ENCODE measurements at regions not wholly inside any gene's neighbourhood (a gene's known extent, or its start where the extent isn't known, plus 50 kb on each side); places are given as distances from the start of the nearest gene placed in this dataset.
A peak's percentile ranks its signal among the peaks of the same experiment; 100 is the strongest.
"Not testable (repeated sequence)": the region's sequence is repeated elsewhere in the genome, so short reads cannot be mapped to it uniquely, and the experiment has no call there.

DNA sequence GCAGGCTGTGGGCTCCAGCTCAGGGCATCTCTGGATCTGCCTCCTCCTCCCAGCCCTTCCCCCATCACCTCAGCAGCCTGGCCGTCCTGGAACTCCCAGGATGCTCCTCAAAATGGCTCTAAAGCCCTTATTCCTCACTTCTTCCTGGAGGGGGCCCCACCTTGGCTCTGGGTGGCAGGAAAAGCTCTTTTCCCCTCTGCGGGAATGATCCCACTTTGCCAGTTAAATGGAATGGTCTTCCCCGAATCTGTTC lies 79.1 kb upstream of the GOLGA6L4 start:
- H3F3A ChIP-seq (replicated peaks; ENCODE audit: insufficient read depth); H3K79me2 ChIP-seq (ENCODE audit: insufficient read depth); H3K9me3 ChIP-seq; POLR2A ChIA-PET; H3K4me3 ChIP-seq (ENCODE audit: low read depth in 2 of 2, low read length in 1 of 2); H2AFZ ChIP-seq (ENCODE audit: low read depth); H3K4me1 ChIP-seq (ENCODE audit: control insufficient read depth in 1 of 2, insufficient read depth in 2 of 2, low read depth in 1 of 2, low read length in 1 of 2); H3K4me2 ChIP-seq; H3K9ac ChIP-seq; H3K9me2 ChIP-seq; H3K27me3 ChIP-seq (ENCODE audit: insufficient read depth); H4K20me1 ChIP-seq (ENCODE audit: insufficient read depth); DNase-seq; H3K36me3 ChIP-seq (replicated peaks in 1 of 2; ENCODE audit: control insufficient read depth in 1 of 2, insufficient read depth in 2 of 2, low read length in 1 of 2); CTCF ChIA-PET; H3K27ac ChIP-seq (ENCODE audit: low read depth in 2 of 2, low read length in 1 of 2): not testable (repeated sequence)
- no CpG with 5 or more reads among the region's 3 CpGs for WGBS (ENCODE audit: low lambda C conversion rate)

DNA sequence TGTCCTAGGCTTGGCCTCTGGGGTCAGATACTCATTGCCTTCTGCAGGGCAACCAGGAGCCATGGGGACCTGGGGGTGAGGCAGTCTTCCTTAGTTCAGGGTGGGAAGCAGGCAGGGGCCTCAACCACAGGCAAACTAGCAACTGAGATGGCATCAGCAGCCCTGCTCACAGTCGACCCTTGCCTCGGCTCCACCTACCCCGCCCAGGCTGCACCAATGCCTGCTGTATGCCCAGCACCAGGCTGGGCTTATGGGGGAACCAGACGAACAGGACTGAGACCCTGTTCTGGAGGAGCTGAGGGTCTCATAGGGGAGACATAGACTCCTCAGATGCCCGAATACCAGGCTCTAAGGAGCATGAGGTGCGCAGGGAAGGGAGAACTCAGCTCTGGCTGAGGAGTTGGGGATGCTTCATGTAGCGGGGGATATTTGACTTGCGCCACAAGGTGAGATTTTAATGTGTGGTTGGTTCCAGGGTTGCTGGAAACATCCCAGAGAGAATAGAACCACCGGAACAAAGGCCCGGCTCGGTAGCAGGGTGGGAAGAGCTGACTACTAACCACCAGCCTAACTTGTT lies 78.4 kb upstream of the GOLGA6L4 start:
- H3K4me3 ChIP-seq (ENCODE audit: low read depth in 2 of 2, low read length in 1 of 2); POLR2A ChIA-PET; DNase-seq; H3K27ac ChIP-seq (ENCODE audit: low read depth in 2 of 2, low read length in 1 of 2); H3K79me2 ChIP-seq (ENCODE audit: insufficient read depth); H3K4me2 ChIP-seq; H3K9me3 ChIP-seq; H3F3A ChIP-seq (replicated peaks; ENCODE audit: insufficient read depth); H3K9ac ChIP-seq; H4K20me1 ChIP-seq (ENCODE audit: insufficient read depth); H3K4me1 ChIP-seq (ENCODE audit: control insufficient read depth in 1 of 2, insufficient read depth in 2 of 2, low read depth in 1 of 2, low read length in 1 of 2); H3K27me3 ChIP-seq (ENCODE audit: insufficient read depth); CTCF ChIA-PET; H3K9me2 ChIP-seq; H2AFZ ChIP-seq (ENCODE audit: low read depth); H3K36me3 ChIP-seq (replicated peaks in 1 of 2; ENCODE audit: control insufficient read depth in 1 of 2, insufficient read depth in 2 of 2, low read length in 1 of 2): not testable (repeated sequence)
- WGBS (ENCODE audit: low lambda C conversion rate), result 87% methylated on average over 8 of the region's 11 CpGs

DNA sequence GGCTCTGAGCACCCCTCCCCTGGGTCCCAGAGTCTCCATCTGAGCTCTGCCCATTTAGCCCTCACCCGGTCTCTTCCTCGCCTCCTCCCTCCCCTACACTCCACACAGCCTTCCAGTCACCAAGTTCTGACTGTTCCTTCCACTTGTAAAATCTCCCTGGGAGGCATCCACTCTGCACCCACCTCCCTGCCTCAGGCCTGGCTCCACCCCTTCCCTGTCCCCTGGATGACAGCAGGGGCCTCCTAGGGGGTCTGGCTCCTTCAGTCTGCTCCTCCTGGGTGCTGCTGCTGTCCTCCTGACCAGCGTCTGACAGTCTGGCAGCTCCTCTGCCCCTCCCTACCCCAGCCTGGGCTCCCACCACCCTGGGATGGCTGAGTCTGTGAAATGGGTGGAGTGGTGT lies 77.7 kb upstream of the GOLGA6L4 start:
- H3K27me3 ChIP-seq (ENCODE audit: insufficient read depth); H3F3A ChIP-seq (replicated peaks; ENCODE audit: insufficient read depth); H3K4me3 ChIP-seq (ENCODE audit: low read depth in 2 of 2, low read length in 1 of 2); H3K79me2 ChIP-seq (ENCODE audit: insufficient read depth); H3K27ac ChIP-seq (ENCODE audit: low read depth in 2 of 2, low read length in 1 of 2); H3K9me2 ChIP-seq; H3K9ac ChIP-seq; CTCF ChIA-PET; H2AFZ ChIP-seq (ENCODE audit: low read depth); POLR2A ChIA-PET; DNase-seq; H3K4me1 ChIP-seq (ENCODE audit: control insufficient read depth in 1 of 2, insufficient read depth in 2 of 2, low read depth in 1 of 2, low read length in 1 of 2); H3K9me3 ChIP-seq; H3K4me2 ChIP-seq; H4K20me1 ChIP-seq (ENCODE audit: insufficient read depth); H3K36me3 ChIP-seq (replicated peaks in 1 of 2; ENCODE audit: control insufficient read depth in 1 of 2, insufficient read depth in 2 of 2, low read length in 1 of 2): not testable (repeated sequence)
- WGBS (ENCODE audit: low lambda C conversion rate), result 80% methylated on average over 3 of the region's 3 CpGs

DNA sequence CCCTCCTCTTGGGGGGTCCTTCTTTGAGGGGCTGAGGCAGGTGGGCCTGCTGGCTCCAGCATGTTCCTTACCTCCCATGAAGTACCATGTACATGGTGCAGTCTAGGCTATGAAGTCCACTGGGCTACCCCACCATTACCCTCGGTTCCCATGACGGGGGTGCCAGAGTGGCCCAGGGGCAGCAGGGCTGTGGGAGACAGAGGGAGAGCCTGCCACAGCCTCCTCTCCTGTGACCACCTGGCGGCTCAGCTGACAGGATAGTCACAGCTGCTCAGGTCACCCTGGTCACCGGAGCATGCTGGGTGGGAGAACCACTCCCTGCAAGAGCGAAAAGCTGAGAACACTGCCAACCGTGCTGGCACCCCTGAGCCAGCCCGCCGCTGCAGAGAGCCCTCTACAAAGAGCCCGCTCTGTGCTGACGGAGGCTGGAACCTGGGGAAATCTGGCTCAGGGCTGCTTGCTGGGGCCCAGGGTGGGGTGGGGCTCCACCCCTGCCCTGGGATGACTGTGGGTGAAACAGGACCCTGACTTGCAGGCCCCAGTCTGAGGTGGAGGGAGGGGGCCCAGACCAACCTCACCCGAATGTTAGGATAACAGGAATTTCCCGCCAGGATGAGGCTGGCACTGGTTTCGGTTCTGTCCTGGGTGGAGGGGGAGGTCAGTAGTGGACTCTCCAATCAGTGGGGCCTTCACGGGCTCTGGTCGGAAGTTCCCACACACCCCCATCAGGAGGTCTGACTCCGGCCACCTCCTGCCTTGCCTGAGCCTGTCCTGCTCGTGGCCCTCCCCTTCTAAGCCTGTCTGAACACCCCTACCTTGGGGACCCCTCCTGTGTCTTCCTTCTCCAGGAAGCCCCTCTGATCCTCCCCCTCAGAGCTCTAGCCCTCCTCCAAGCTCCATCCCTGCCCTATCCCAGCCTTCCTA lies 76.0 kb upstream of the GOLGA6L4 start:
- 93% methylated on average over 7 of the region's 17 CpGs for WGBS (ENCODE audit: low lambda C conversion rate)
- H3K36me3 ChIP-seq (replicated peaks in 1 of 2; ENCODE audit: control insufficient read depth in 1 of 2, insufficient read depth in 2 of 2, low read length in 1 of 2); H3K27me3 ChIP-seq (ENCODE audit: insufficient read depth): not testable (repeated sequence)

DNA sequence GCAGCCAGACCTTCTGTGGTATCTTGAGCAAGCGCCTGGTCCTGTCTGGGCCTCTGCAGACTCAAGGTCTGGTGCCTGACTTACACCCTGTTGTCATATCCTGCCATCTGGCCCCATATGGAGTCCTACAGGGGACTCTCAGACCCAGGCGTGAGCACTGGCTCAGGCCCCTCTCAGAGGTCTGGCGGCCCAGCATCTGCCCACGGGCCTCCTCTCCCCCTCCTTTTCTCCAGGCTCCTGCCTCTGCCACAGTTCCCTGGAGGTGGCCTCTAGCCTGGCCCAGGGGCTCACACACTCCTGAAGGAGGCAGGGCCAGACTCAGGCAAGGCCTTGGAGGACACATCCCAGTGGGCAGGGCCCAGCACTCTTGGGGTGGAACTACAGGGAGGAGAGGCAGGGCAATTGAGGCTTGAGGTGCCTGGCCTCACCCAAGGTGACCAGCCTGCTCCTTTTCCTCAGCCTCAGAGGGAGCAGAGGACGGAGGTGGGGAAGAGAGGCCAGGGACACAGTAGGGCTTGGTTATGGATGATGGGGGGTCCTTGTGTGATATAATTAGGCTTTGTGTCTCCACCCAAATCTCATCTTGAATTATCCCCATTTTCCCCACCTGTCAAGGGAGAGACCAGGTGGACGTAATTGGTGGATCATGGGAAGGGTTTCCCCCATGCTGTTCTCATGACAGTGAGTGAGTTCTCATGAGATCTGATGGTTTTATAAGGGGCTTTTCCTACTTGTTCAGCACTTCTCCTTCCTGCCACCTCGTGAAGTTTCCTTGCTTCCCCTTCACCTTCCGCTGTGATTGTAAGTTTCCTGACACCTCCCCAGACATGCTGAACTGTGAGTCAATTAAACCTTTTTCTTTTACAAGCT lies 70.9 kb upstream of the GOLGA6L4 start:
- peak; percentile 24 for DNase-seq
- H3K4me2 ChIP-seq; H3K27me3 ChIP-seq (ENCODE audit: insufficient read depth); H2AFZ ChIP-seq (ENCODE audit: low read depth); H3K36me3 ChIP-seq (replicated peaks in 1 of 2; ENCODE audit: control insufficient read depth in 1 of 2, insufficient read depth in 2 of 2, low read length in 1 of 2); H3K79me2 ChIP-seq (ENCODE audit: insufficient read depth); H3K9me3 ChIP-seq; H4K20me1 ChIP-seq (ENCODE audit: insufficient read depth); POLR2A ChIA-PET; H3K4me1 ChIP-seq (ENCODE audit: control insufficient read depth in 1 of 2, insufficient read depth in 2 of 2, low read depth in 1 of 2, low read length in 1 of 2); CTCF ChIA-PET; H3K27ac ChIP-seq (ENCODE audit: low read depth in 2 of 2, low read length in 1 of 2); H3K9me2 ChIP-seq; H3K9ac ChIP-seq; H3F3A ChIP-seq (replicated peaks; ENCODE audit: insufficient read depth); H3K4me3 ChIP-seq (ENCODE audit: low read depth in 2 of 2, low read length in 1 of 2): not testable (repeated sequence)
- 90% methylated on average over 5 of the region's 8 CpGs for WGBS (ENCODE audit: low lambda C conversion rate)

More for the DNA sequence above, 76.0 kb upstream of the GOLGA6L4 start:
- H4K20me1 ChIP-seq (ENCODE audit: insufficient read depth); H3K9ac ChIP-seq; H3F3A ChIP-seq (replicated peaks; ENCODE audit: insufficient read depth); DNase-seq; H3K9me3 ChIP-seq; H3K4me1 ChIP-seq (ENCODE audit: control insufficient read depth in 1 of 2, insufficient read depth in 2 of 2, low read depth in 1 of 2, low read length in 1 of 2); H3K4me2 ChIP-seq; H3K27ac ChIP-seq (ENCODE audit: low read depth in 2 of 2, low read length in 1 of 2); POLR2A ChIA-PET; CTCF ChIA-PET; H3K79me2 ChIP-seq (ENCODE audit: insufficient read depth); H3K4me3 ChIP-seq (ENCODE audit: low read depth in 2 of 2, low read length in 1 of 2); H3K9me2 ChIP-seq; H2AFZ ChIP-seq (ENCODE audit: low read depth): not testable (repeated sequence)

DNA sequence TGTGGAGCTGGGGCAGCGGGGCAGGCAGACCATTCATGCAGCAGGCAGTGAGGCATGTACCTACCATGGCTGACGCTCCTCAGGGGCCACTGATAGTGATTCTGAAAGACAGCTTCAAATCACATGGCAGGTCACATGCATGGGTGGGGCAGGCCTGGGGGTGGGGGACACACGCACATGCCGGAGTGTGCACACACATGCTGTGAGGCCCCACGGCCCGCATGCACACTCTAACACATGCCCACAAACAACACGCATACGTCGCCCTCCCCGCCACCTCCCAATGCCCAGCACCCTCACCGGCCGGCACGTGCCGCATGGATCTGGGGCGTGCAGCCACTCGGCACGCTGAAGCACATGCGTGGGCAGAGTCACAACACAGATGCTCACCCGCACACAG lies 65.5 kb upstream of the GOLGA6L4 start:
- H4K20me1 ChIP-seq (ENCODE audit: insufficient read depth); H3K9ac ChIP-seq; H3K79me2 ChIP-seq (ENCODE audit: insufficient read depth); H3F3A ChIP-seq (replicated peaks; ENCODE audit: insufficient read depth); H3K9me2 ChIP-seq; H3K27ac ChIP-seq (ENCODE audit: low read depth in 2 of 2, low read length in 1 of 2); CTCF ChIA-PET; H3K4me3 ChIP-seq (ENCODE audit: low read depth in 2 of 2, low read length in 1 of 2); H3K9me3 ChIP-seq; H3K27me3 ChIP-seq (ENCODE audit: insufficient read depth); H3K4me1 ChIP-seq (ENCODE audit: control insufficient read depth in 1 of 2, insufficient read depth in 2 of 2, low read depth in 1 of 2, low read length in 1 of 2); H2AFZ ChIP-seq (ENCODE audit: low read depth); DNase-seq; H3K36me3 ChIP-seq (replicated peaks in 1 of 2; ENCODE audit: control insufficient read depth in 1 of 2, insufficient read depth in 2 of 2, low read length in 1 of 2); H3K4me2 ChIP-seq; POLR2A ChIA-PET: not testable (repeated sequence)
- WGBS (ENCODE audit: low lambda C conversion rate), result no CpG with 5 or more reads among the region's 19 CpGs
